Stimulated activated naive CD8-positive, alpha-beta T cell treated with anti-CD3 and anti-CD28 coated beads, Interleukin-15, amount 100 ng/mL, for 72 hours (primary cell): ENCODE measurements at regions not wholly inside any gene's neighbourhood (a gene's known extent, or its start where the extent isn't known, plus 50 kb on each side); places are given as distances from the start of the nearest gene placed in this dataset.

Source experiments
- ATAC-seq: fragments of 150-1000 bp; cut with Tn5 transposase; 2 replicates; pipeline ENCODE4 v1.10.0; 2021; ENCODE audit warnings: mild to moderate bottlenecking, moderate library complexity
- DNase-seq, 2 donors: peaks; one replicate each; pipeline ENCODE4 v3.0.0; 2021 to 2022
- H3K27ac Mint-ChIP-seq, 2 donors: one replicate each; pipeline ENCODE4 v1.8.0; 2022; ENCODE audit warnings: mild to moderate bottlenecking in 2 of 2, mixed read lengths in 2 of 2, moderate library complexity in 2 of 2
- H3K27me3 Mint-ChIP-seq: one replicate; pipeline ENCODE4 v1.8.0; 2022; ENCODE audit warnings: mixed read lengths
- H3K4me1 Mint-ChIP-seq: one replicate; pipeline ENCODE4 v1.8.0; 2022; ENCODE audit warnings: mild to moderate bottlenecking, mixed read lengths
- H3K4me3 Mint-ChIP-seq, 2 donors: one replicate each; pipeline ENCODE4 v1.8.0; 2022; ENCODE audit warnings: mild to moderate bottlenecking in 2 of 2, mixed read lengths in 2 of 2, moderate library complexity in 1 of 2
- H3K9me3 Mint-ChIP-seq, 2 donors: one replicate each; pipeline ENCODE4 v1.8.0; 2022; ENCODE audit warnings: mixed read lengths in 2 of 2

DNA sequence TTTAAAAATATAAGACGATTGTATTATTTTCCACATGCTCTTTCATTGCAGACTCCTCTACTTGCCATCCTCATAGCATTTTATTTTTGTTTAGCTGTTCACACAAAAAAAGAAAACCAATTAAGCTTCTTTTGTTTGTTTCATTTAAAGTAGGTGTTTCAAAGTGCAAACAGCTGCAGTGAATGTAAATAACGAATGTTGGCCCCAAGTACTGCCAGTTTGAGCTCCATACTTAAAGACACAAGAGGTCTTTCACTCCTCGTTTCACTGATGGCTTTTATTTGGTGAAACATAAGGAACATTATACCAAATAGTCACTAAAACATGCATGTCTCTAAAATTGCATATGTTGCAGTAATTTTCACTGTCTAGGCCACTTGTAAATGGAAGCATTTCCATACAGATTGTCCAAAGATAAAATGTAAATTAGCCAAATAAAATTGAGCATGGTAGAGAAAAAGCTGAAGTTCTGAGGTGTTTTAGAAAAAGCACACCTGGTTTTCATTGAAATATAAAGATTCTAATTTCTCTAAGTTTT, 253.4 kb downstream of the TMX3 start:
- Mint-ChIP-seq H3K4me1 (no peaks in the 10 kb centered on the region), H3K27me3 (no peaks in the 10 kb centered on the region), H3K9me3 (no peaks in the 10 kb centered on the region), H3K4me3 (no peak overlapping the region), H3K27ac (no peak overlapping the region)
- DNase-seq (no peak), ATAC-seq (no peak)

GRCh38 chr18:68459968-68460367, 254.9 kb downstream of the TMX3 start:
- H3K27me3 Mint-ChIP-seq, result no peaks in the 10 kb centered on the region
- no peaks in the 10 kb centered on the region for H3K9me3 Mint-ChIP-seq
- DNase-seq, result no peak
- no peak for ATAC-seq
- no peaks in the 10 kb centered on the region for H3K4me1 Mint-ChIP-seq
- H3K27ac Mint-ChIP-seq, result no peak overlapping the region
- no peak overlapping the region for H3K4me3 Mint-ChIP-seq

- H3K9me3 Mint-ChIP-seq, result no peaks in the 10 kb centered on the region
These were observed 257.9 kb downstream of the TMX3 start for GRCh38 chr18:68456985-68457384.

DNA sequence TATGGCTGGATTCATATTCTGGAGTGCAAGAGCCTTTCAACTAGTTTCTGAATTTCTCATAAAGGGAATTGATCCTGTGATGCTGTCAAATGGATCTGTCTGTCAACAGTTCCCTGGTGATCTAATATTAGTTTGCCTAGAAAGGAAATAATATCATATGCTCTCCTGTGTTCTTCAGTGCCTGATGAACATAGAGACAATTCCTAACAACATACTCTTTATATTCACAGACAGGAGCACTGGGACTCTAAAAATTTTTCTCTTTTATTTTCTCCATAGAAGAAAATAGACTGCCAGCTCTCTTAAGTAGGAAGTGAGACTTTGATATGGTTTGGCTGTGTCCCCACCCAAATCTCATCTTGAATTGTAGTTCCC, 259.7 kb downstream of the TMX3 start:
- Mint-ChIP-seq H3K4me1 (no peaks in the 10 kb centered on the region), H3K27ac (no peak overlapping the region), H3K27me3 (no peaks in the 10 kb centered on the region), H3K4me3 (no peak overlapping the region), H3K9me3 (no peaks in the 10 kb centered on the region)
- DNase-seq, result no peak
- ATAC-seq, result no peak

More at GRCh38 chr18:68456985-68457384, 257.9 kb downstream of the TMX3 start:
- Mint-ChIP-seq H3K4me1 (no peaks in the 10 kb centered on the region), H3K27me3 (no peaks in the 10 kb centered on the region), H3K4me3 (no peak overlapping the region), H3K27ac (no peak overlapping the region)
- ATAC-seq (no peak), DNase-seq (no peak)

DNA sequence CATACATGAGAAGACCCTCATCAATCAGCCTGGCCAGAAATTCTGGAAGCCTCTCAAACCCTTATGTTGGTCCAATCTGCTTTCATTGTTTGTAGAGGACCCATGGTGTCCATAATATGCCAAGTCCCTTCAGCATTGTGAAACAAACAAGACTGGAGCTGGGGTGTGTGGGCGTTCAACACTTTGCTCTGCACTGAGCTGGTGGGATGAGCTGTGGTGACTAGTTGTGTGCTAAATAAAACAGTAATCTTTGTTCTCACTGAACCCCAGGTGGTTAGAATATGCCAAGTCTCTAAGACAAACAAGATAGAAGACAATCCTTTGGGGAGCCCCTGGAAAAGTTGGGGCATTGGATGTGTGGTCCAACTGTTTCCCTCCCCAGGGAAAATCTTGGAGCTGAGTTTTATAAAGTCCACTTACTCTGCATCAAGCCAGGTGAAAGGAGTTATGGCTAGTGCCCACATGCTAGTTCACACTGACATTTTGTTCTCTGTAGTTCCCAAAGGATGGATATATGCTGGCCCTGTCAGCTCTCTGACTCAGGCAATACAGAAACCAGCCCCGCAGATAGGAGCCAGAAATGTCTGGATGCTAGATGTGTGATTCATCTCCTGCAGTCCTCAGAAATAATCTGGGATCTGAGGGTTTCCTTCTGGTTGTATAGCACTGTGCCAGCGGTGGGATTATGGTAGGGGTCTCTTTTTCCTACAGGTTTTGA, 260.2 kb downstream of the TMX3 start:
- H3K27ac Mint-ChIP-seq, result no peak overlapping the region
- DNase-seq (no peak), ATAC-seq (no peak)
- H3K9me3 Mint-ChIP-seq, result no peaks in the 10 kb centered on the region
- H3K4me3 Mint-ChIP-seq, result no peak overlapping the region
- no peaks in the 10 kb centered on the region for H3K27me3 Mint-ChIP-seq
- no peaks in the 10 kb centered on the region for H3K4me1 Mint-ChIP-seq

- no peak overlapping the region for H3K4me3 Mint-ChIP-seq
- DNase-seq (no peak), ATAC-seq (no peak)
- no peaks in the 10 kb centered on the region for H3K4me1 Mint-ChIP-seq
- H3K9me3 Mint-ChIP-seq, result peaks cover 0 to 4% of the 10 kb centered on the region in 2 donors
- H3K27me3 Mint-ChIP-seq, result peaks cover 8% of the 10 kb centered on the region
- no peak overlapping the region for H3K27ac Mint-ChIP-seq
These were observed 265.6 kb downstream of the TMX3 start for GRCh38 chr18:68449292-68449691.

DNA sequence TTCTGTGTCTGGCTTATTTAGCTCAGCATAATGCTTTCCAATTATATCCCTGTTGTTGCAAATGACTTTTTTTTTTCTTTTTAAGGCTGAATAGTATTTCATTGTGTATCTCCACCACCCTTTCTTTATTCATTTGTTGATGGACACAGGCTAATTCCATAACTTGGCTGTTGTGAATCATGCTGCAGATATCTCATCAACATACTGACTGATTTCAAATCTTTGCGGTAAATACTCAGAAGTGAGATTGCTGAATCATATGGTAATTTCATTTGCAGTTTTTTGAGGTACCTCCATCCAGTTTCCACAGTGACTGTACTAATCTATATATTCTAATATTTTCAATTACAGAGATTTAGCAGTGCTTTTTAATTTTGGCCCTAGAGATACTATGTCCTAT, 266.2 kb downstream of the TMX3 start:
- no peak overlapping the region for H3K27ac Mint-ChIP-seq
- H3K4me3 Mint-ChIP-seq, result no peak overlapping the region
- H3K27me3 Mint-ChIP-seq, result peaks cover 8% of the 10 kb centered on the region
- peaks cover 0 to 5% of the 10 kb centered on the region in 2 donors for H3K9me3 Mint-ChIP-seq
- ATAC-seq (no peak), DNase-seq (no peak)
- no peaks in the 10 kb centered on the region for H3K4me1 Mint-ChIP-seq

DNA sequence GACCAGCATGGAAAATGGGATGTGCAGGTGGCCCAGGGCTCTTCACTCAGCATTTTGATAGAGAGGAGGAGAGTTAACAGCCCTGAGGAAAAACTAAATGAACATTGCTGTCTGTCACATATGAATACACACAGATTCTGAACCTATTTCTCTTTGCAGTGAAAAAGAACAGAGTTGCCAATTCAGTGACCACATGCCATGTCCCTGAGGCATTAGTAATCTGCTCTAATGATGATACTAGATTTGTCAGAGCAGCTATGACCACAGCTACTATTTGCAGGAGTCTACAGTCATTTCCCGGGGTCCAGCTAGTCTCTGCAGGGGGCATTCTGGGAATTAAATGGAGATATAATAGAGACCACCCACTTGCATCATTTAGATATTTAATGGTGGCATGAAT, 267.6 kb downstream of the TMX3 start:
- Mint-ChIP-seq H3K4me1 (no peaks in the 10 kb centered on the region), H3K27me3 (peaks cover 8% of the 10 kb centered on the region), H3K27ac (no peak overlapping the region), H3K4me3 (no peak overlapping the region), H3K9me3 (peaks cover 0 to 5% of the 10 kb centered on the region in 2 donors)
- no peak for ATAC-seq
- no peak for DNase-seq

DNA sequence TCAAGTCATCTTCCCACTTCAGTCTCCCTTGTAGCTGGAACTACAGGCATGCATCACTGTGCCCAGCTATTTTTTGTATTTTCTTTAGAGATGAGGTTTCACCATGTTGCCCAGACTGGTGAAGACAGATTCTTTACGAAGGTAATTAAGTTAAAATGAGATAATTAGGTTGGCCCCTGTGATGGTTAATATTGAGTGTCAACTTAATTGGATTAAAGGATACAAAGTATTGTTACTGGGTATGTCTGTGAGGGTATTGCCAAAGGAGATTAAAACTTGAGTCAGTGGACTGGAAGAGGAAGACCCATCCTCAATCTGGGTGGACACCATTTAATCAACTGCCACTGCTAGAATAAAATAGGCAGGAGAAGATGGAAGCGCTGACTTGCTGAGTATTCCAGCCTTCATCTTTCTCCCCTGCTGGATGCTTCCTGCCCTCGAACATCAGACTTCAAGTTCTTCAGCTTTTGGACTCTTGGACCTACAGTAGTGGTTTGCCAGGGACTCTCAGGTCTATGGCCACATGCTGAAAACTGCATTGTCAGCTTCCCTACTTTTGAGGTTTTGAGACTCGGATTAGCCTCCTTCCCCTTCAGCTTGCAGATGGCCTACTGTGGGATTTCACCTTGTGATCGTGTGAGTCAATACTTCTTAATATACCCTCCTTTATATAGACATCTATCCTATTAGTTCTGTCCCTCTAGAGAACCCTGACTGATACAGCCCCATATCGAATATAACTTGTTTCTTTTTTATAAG, 269.1 kb downstream of the TMX3 start:
- peaks cover 8% of the 10 kb centered on the region for H3K27me3 Mint-ChIP-seq
- no peak overlapping the region for H3K4me3 Mint-ChIP-seq
- no peaks in the 10 kb centered on the region for H3K4me1 Mint-ChIP-seq
- ATAC-seq (no peak), DNase-seq (no peak)
- H3K9me3 Mint-ChIP-seq, result peaks cover 0 to 5% of the 10 kb centered on the region in 2 donors
- no peak overlapping the region for H3K27ac Mint-ChIP-seq

DNA sequence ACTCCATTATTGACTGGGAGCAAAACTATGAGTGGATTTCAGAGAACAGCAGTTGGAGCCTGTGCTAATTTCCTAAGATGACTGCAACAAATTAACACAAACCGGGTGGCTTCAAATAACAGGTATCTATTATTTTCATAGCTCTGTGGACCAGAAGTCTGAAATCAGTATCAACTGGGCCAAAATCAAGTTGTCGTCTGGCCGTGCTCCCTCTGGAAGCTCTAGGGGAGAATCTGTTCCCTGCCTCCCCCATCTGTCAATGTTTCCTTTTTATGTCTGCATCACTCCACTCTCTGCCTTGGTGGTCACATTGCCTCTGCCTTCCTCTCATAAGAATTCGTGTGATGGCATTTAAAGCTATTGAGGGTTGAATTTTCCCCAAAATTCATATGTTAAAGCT, 269.8 kb downstream of the TMX3 start:
- H3K4me1 Mint-ChIP-seq, result no peaks in the 10 kb centered on the region
- peaks cover 8% of the 10 kb centered on the region for H3K27me3 Mint-ChIP-seq
- ATAC-seq (no peak), DNase-seq (no peak)
- H3K9me3 Mint-ChIP-seq, result peaks cover 0 to 5% of the 10 kb centered on the region in 2 donors
- H3K27ac Mint-ChIP-seq, result no peak overlapping the region
- H3K4me3 Mint-ChIP-seq, result no peak overlapping the region

- peaks cover 4% of the 10 kb centered on the region for H3K4me1 Mint-ChIP-seq
- ATAC-seq, result no peak
- H3K4me3 Mint-ChIP-seq, result no peak overlapping the region
- no peak overlapping the region for H3K27ac Mint-ChIP-seq
- DNase-seq, result no peak
- no peaks in the 10 kb centered on the region for H3K27me3 Mint-ChIP-seq
- H3K9me3 Mint-ChIP-seq, result peaks cover 6 to 9% of the 10 kb centered on the region in 2 donors
These were observed 273.7 kb downstream of the TMX3 start for GRCh38 chr18:68441241-68441640.

DNA sequence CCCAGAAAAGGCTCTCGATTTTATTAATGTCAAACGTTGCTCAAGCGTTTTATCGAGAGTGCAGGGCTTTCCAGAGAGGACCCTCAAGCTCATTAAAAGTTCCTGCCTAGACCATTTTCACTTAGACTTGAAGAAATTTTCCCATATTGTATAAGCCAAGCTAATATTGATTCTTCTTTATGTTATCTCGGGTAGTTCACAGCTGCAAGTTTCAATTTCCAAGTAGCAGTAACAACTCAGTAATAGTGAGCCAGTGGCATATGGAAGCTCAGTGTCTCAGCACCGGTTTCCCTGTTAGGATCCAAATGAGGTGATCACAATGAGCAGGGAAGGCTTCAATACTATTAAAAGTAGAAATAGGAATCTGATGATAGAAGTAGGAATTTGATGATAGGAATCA, 274.5 kb downstream of the TMX3 start:
- no peaks in the 10 kb centered on the region for H3K27me3 Mint-ChIP-seq
- peaks cover 6 to 10% of the 10 kb centered on the region in 2 donors for H3K9me3 Mint-ChIP-seq
- DNase-seq, result no peak
- H3K4me3 Mint-ChIP-seq, result no peak overlapping the region
- peaks cover 6% of the 10 kb centered on the region for H3K4me1 Mint-ChIP-seq
- H3K27ac Mint-ChIP-seq, result no peak overlapping the region
- no peak for ATAC-seq

DNA sequence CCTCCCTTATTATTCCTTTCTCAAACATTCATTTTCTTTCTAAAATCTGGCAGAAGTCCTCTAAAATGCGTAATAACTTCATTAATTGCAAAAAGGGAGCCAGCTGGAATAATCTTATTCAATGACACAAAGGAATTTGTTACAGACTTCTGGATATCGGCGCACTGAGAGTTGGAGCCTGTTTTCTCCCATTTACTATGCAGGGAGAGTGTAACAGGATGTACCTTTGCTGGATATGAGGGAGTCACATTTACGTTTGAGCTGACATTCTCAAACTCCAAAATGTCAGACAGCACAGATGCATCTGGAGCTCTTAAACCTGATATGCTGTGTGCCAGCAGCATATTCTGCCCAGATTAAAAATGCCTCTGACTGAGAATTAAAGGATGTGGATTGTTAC, 275.3 kb downstream of the TMX3 start:
- Mint-ChIP-seq H3K4me3 (no peak overlapping the region), H3K27me3 (no peaks in the 10 kb centered on the region), H3K4me1 (peaks cover 6% of the 10 kb centered on the region), H3K9me3 (peaks cover 6 to 10% of the 10 kb centered on the region in 2 donors), H3K27ac (no peak overlapping the region)
- ATAC-seq (no peak), DNase-seq (no peak)

GRCh38 chr18:68438983-68439382, 275.9 kb downstream of the TMX3 start:
- DNase-seq (no peak), ATAC-seq (no peak)
- Mint-ChIP-seq H3K4me1 (peaks cover 6% of the 10 kb centered on the region), H3K27me3 (no peaks in the 10 kb centered on the region), H3K27ac (no peak overlapping the region), H3K9me3 (peaks cover 5 to 6% of the 10 kb centered on the region in 2 donors), H3K4me3 (no peak overlapping the region)

- H3K27ac Mint-ChIP-seq, result no peak overlapping the region
- DNase-seq (no peak), ATAC-seq (no peak)
- peaks cover 6% of the 10 kb centered on the region for H3K4me1 Mint-ChIP-seq
- no peaks in the 10 kb centered on the region for H3K27me3 Mint-ChIP-seq
- no peak overlapping the region for H3K4me3 Mint-ChIP-seq
- peaks cover 5 to 6% of the 10 kb centered on the region in 2 donors for H3K9me3 Mint-ChIP-seq
These were observed 276.4 kb downstream of the TMX3 start for GRCh38 chr18:68438536-68438935.

GRCh38 chr18:68436485-68436884, 278.4 kb downstream of the TMX3 start:
- H3K9me3 Mint-ChIP-seq, result peaks cover 5 to 6% of the 10 kb centered on the region in 2 donors
- ATAC-seq (peak; percentile 37), DNase-seq (no peak)
- no peak overlapping the region for H3K27ac Mint-ChIP-seq
- H3K4me3 Mint-ChIP-seq, result no peak overlapping the region
- H3K27me3 Mint-ChIP-seq, result no peaks in the 10 kb centered on the region
- H3K4me1 Mint-ChIP-seq, result peaks cover 6% of the 10 kb centered on the region
